Astrocyte (in vitro differentiated cells and primary cell): ENCODE measurements at regions not wholly inside any gene's neighbourhood (a gene's known extent, or its start where the extent isn't known, plus 50 kb on each side); places are given as distances from the start of the nearest gene placed in this dataset.

Experiments
- DNase-seq: peaks from one replicate; pipeline ENCODE4 v3.0.0-alpha.2; 2010; ENCODE audit warnings: low read depth
- FAIRE-seq: peaks from 2 replicates; lab custom pipeline; 2011; peaks lifted over from hg19 to GRCh38; lab: Jason Lieb, UNC
- H2AFZ ChIP-seq: 2 replicates; pipeline ENCODE4 v1.6.0; 2012; ENCODE audit warnings: low read depth, low read length, inconsistent platforms
- H3K27ac ChIP-seq: 2 replicates; pipeline ENCODE4 v1.5.1; 2011; ENCODE audit warnings: low read depth, low read length, inconsistent platforms
- H3K27me3 ChIP-seq: 2 replicates; pipeline ENCODE4 v1.6.0; 2011; ENCODE audit warnings: low read length, inconsistent platforms; ENCODE audit not compliant: insufficient read depth
- H3K36me3 ChIP-seq: 2 replicates; pipeline ENCODE4 v1.5.1; 2011; ENCODE audit warnings: low read length, inconsistent platforms; ENCODE audit not compliant: insufficient read depth
- H3K4me1 ChIP-seq: 2 replicates; pipeline ENCODE4 v1.5.1; 2011; ENCODE audit warnings: low read length, inconsistent platforms; ENCODE audit not compliant: insufficient read depth
- H3K4me2 ChIP-seq: 2 replicates; pipeline ENCODE4 v1.6.0; 2012; ENCODE audit warnings: low read length, inconsistent platforms
- H3K4me3 ChIP-seq: 2 replicates; pipeline ENCODE4 v1.5.1; 2011; ENCODE audit warnings: low read depth, mild to moderate bottlenecking, low read length, inconsistent platforms; ENCODE audit not compliant: insufficient read depth
- H3K79me2 ChIP-seq: 2 replicates; pipeline ENCODE4 v1.6.0; 2012; ENCODE audit warnings: mild to moderate bottlenecking, low read length, inconsistent platforms; ENCODE audit not compliant: insufficient read depth
- H3K9ac ChIP-seq: 2 replicates; pipeline ENCODE4 v1.6.0; 2012; ENCODE audit warnings: mild to moderate bottlenecking, low read length, inconsistent platforms
- H3K9me3 ChIP-seq: 2 replicates; pipeline ENCODE4 v1.5.1; 2012; ENCODE audit warnings: low read depth, mild to moderate bottlenecking, low read length, inconsistent platforms; ENCODE audit not compliant: insufficient read depth
- H4K20me1 ChIP-seq: 2 replicates; pipeline ENCODE4 v1.6.0; 2012; ENCODE audit warnings: low read length, inconsistent platforms; ENCODE audit not compliant: insufficient read depth
- H3K27ac Mint-ChIP-seq: one replicate; pipeline ENCODE4 v1.8.0; 2021; ENCODE audit warnings: mild to moderate bottlenecking, mixed read lengths; ENCODE audit not compliant: unreplicated experiment
- H3K27me3 Mint-ChIP-seq: one replicate; pipeline ENCODE4 v1.8.0; 2021; ENCODE audit warnings: low read depth, mixed read lengths; ENCODE audit not compliant: unreplicated experiment
- H3K36me3 Mint-ChIP-seq: one replicate; pipeline ENCODE4 v1.8.0; 2021; ENCODE audit warnings: low read depth, mixed read lengths; ENCODE audit not compliant: unreplicated experiment
- H3K4me1 Mint-ChIP-seq: one replicate; pipeline ENCODE4 v1.8.0; 2021; ENCODE audit warnings: low read depth, mixed read lengths; ENCODE audit not compliant: unreplicated experiment
- H3K4me3 Mint-ChIP-seq: one replicate; pipeline ENCODE4 v1.8.0; 2021; ENCODE audit warnings: mild to moderate bottlenecking, moderate library complexity, mixed read lengths; ENCODE audit not compliant: unreplicated experiment
- H3K9me3 Mint-ChIP-seq: one replicate; pipeline ENCODE4 v1.8.0; 2021; ENCODE audit warnings: mild to moderate bottlenecking, mixed read lengths; ENCODE audit not compliant: unreplicated experiment
- EZH2 ChIP-seq: IDR thresholded peaks from 2 replicates; pipeline ENCODE4 v1.6.1; 2012; ENCODE audit warnings: mild to moderate bottlenecking, low read length, inconsistent platforms; ENCODE audit not compliant: insufficient read depth
- TF ChIP-seq, protein P1 (sequence below): IDR thresholded peaks from 2 replicates; pipeline ENCODE4 v1.5.1; 2011; ENCODE audit warnings: low read depth, mild to moderate bottlenecking, inconsistent platforms, low read length, moderate library complexity; ENCODE audit not compliant: insufficient read depth

DNA sequence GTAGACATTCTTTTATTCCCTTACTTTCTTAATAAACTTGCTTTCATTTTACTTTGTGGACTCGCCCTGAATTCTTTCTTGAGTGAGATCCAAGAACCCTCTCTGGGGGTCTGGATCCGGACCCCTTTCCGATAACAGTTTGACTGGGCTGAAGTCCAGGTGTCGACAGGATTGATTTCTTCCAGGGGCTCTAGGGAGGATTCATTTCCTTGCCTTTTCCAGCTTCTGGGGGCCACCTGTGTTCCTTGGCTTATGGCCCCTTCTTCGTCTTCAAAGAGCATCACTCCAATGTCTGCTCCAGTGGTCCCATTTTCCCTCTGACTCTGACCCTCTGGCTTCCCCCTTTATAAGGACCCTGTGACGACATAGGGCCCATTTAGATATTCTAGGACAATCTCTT is 67.5 kb downstream of the COPS8 start:
- no peaks in the 10 kb centered on the region for H3K27me3 ChIP-seq
- H3K36me3 ChIP-seq = no peaks in the 10 kb centered on the region
- no peaks in the 10 kb centered on the region for H4K20me1 ChIP-seq
- H2AFZ ChIP-seq = no peak overlapping the region
- no peak for FAIRE-seq
- Mint-ChIP-seq H3K9me3 (peaks cover 4% of the 10 kb centered on the region), H3K27ac (no peak overlapping the region), H3K4me3 (no peak overlapping the region), H3K4me1 (peaks cover 37% of the 10 kb centered on the region), H3K36me3 (peaks cover 5% of the 10 kb centered on the region), H3K27me3 (peaks cover 3% of the 10 kb centered on the region)
- H3K4me3 ChIP-seq = no peak overlapping the region
- DNase-seq = no peak
- H3K27ac ChIP-seq = no peak overlapping the region
- H3K9me3 ChIP-seq = peaks cover 6% of the 10 kb centered on the region
- peaks cover 29% of the 10 kb centered on the region for H3K4me1 ChIP-seq
- no peaks in the 10 kb centered on the region for H3K79me2 ChIP-seq
- TF ChIP-seq, protein P1, sequence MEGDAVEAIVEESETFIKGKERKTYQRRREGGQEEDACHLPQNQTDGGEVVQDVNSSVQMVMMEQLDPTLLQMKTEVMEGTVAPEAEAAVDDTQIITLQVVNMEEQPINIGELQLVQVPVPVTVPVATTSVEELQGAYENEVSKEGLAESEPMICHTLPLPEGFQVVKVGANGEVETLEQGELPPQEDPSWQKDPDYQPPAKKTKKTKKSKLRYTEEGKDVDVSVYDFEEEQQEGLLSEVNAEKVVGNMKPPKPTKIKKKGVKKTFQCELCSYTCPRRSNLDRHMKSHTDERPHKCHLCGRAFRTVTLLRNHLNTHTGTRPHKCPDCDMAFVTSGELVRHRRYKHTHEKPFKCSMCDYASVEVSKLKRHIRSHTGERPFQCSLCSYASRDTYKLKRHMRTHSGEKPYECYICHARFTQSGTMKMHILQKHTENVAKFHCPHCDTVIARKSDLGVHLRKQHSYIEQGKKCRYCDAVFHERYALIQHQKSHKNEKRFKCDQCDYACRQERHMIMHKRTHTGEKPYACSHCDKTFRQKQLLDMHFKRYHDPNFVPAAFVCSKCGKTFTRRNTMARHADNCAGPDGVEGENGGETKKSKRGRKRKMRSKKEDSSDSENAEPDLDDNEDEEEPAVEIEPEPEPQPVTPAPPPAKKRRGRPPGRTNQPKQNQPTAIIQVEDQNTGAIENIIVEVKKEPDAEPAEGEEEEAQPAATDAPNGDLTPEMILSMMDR = no peak
- no peak for TF ChIP-seq EZH2
- no peak overlapping the region for H3K9ac ChIP-seq
- H3K4me2 ChIP-seq = no peak overlapping the region

DNA sequence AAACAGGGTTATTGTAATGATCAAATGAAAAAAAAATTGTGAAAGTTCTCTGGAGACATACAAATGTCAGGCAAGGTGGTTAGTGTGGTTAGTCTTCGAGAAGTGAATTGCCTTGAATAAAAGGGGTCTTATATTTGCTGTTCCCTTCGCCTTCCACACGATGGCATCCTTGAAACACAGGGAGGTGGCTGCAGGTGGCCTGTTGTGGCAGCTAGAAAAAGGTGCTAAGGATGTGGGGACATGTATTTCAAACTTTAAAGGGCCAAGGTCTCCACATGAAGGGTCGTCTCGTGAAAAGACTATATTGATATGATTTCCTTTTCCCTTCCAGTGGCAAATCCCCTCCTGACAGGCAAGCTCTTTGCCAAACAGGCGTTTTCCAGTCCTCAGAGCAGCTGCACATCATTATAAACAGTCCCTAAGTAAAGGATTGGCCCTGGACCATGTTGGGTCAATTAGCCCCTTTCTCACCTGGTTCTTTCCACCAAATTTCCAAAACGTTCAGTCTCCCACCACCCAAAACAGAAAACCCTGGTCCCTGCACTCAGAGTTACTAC is 68.5 kb downstream of the COPS8 start:
- FAIRE-seq (peak; percentile 55), DNase-seq (peak; percentile 52)
- H3K79me2 ChIP-seq = no peaks in the 10 kb centered on the region
- peaks cover 29% of the 10 kb centered on the region for H3K4me1 ChIP-seq
- H3K9ac ChIP-seq = no peak overlapping the region
- H2AFZ ChIP-seq = no peak overlapping the region
- H3K36me3 Mint-ChIP-seq = peaks cover 5% of the 10 kb centered on the region
- H3K4me3 Mint-ChIP-seq = no peak overlapping the region
- H3K36me3 ChIP-seq = no peaks in the 10 kb centered on the region
- H3K4me1 Mint-ChIP-seq = peaks cover 35% of the 10 kb centered on the region
- peaks cover 1% of the 10 kb centered on the region for H3K9me3 Mint-ChIP-seq
- H3K27me3 Mint-ChIP-seq = peaks cover 3% of the 10 kb centered on the region
- no peaks in the 10 kb centered on the region for H3K9me3 ChIP-seq
- no peak overlapping the region for H3K4me2 ChIP-seq
- H4K20me1 ChIP-seq = no peaks in the 10 kb centered on the region
- TF ChIP-seq, protein P1 = peak; percentile 91
- no peak for TF ChIP-seq EZH2
- H3K27ac ChIP-seq = no peak overlapping the region
- peak overlapping the region; percentile 73 for H3K27ac Mint-ChIP-seq
- no peaks in the 10 kb centered on the region for H3K27me3 ChIP-seq
- no peak overlapping the region for H3K4me3 ChIP-seq
